Nephron (organoid): ENCODE measurements at regions not wholly inside any gene's neighbourhood (a gene's known extent, or its start where the extent isn't known, plus 50 kb on each side); places are given as distances from the start of the nearest gene placed in this dataset.
A peak's percentile ranks its signal among the peaks of the same experiment; 100 is the strongest.

Experiments
- H3K27ac Mint-ChIP-seq, 3 experiments: 2 replicates each; pipeline ENCODE4 v1.8.0; 2020; ENCODE audit warnings: mixed read lengths in 3 of 3, mild to moderate bottlenecking in 2 of 3, moderate library complexity in 1 of 3
- H3K27me3 Mint-ChIP-seq: 2 replicates; pipeline ENCODE4 v1.8.0; 2021; ENCODE audit warnings: low read depth, mild to moderate bottlenecking, moderate library complexity, mixed read lengths
- H3K36me3 Mint-ChIP-seq: 2 replicates; pipeline ENCODE4 v1.8.0; 2020; ENCODE audit warnings: low read depth, mixed read lengths
- H3K4me1 Mint-ChIP-seq: 2 replicates; pipeline ENCODE4 v1.8.0; 2020; ENCODE audit warnings: mixed read lengths
- H3K4me3 Mint-ChIP-seq, 3 experiments: 2 replicates each; pipeline ENCODE4 v1.8.0; 2020; ENCODE audit warnings: mild to moderate bottlenecking in 3 of 3, mixed read lengths in 3 of 3, moderate library complexity in 2 of 3
- H3K9me3 Mint-ChIP-seq: 2 replicates; pipeline ENCODE4 v1.8.0; 2020; ENCODE audit warnings: mixed read lengths
- TF ChIP-seq, protein P1 (sequence below), 3 experiments: fragments of 200-600 bp; sonication (generic); IDR thresholded peaks; one replicate each; pipeline ENCODE4 v1.5.0; 2021; ENCODE audit warnings: antibody characterized with exemption in 3 of 3; ENCODE audit not compliant: unreplicated experiment in 3 of 3

DNA sequence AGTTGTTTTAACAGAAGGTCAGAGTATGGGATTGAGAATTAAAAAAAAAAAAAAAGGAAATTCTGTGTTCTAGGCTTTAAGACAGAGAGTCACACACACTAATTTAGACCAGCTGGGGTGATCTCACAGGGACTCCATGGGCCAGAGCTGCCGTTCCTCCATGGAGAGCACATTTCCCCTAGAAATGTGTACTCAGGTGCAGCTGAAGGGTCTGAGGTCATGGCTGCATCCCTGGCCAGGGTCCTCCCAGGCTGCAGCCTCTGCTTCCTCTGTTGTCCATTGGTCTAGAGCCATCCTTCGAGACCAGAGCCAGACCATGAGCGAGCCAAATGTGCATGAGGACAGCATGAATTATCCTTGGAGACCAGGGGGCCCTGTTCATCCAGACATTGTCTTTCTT, 190.1 kb upstream of the TNP1 start:
- H3K27ac Mint-ChIP-seq = peak overlapping the region; percentile 21 to 68 (median 67)

DNA sequence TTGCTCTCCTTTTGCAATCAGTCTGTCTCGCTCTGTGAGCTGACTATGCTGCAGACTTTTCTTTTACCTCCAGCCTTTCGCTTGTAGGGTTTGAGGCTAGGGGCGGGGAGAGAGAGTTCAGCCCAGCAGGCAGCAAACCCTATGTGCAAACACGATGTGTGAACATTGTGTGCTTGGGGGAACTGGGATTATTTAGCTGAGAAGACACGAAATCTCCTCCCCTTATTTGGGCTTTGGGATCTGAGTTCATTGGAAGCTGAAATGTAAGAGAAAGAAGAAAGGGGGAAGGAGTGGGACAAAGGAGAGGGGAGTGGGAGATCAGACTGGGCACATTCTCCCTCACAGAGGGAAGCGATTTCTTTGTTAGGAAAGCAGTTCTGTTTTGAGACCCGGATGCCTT, 189.6 kb upstream of the TNP1 start:
- TF ChIP-seq, protein P1, sequence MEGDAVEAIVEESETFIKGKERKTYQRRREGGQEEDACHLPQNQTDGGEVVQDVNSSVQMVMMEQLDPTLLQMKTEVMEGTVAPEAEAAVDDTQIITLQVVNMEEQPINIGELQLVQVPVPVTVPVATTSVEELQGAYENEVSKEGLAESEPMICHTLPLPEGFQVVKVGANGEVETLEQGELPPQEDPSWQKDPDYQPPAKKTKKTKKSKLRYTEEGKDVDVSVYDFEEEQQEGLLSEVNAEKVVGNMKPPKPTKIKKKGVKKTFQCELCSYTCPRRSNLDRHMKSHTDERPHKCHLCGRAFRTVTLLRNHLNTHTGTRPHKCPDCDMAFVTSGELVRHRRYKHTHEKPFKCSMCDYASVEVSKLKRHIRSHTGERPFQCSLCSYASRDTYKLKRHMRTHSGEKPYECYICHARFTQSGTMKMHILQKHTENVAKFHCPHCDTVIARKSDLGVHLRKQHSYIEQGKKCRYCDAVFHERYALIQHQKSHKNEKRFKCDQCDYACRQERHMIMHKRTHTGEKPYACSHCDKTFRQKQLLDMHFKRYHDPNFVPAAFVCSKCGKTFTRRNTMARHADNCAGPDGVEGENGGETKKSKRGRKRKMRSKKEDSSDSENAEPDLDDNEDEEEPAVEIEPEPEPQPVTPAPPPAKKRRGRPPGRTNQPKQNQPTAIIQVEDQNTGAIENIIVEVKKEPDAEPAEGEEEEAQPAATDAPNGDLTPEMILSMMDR (IDR thresholded peaks at IDR 0.05; ENCODE audit: unreplicated experiment in 3 of 3) = no peak
- Mint-ChIP-seq H3K4me1 (peaks cover 84% of the 10 kb centered on the region), H3K9me3 (no peaks in the 10 kb centered on the region), H3K27me3 (no peaks in the 10 kb centered on the region), H3K36me3 (no peaks in the 10 kb centered on the region), H3K27ac (peak overlapping the region; percentile 21 to 68 (median 67)), H3K4me3 (no peak overlapping the region)

More for the DNA sequence above, 190.1 kb upstream of the TNP1 start:
- H3K27me3 Mint-ChIP-seq = no peaks in the 10 kb centered on the region
- no peaks in the 10 kb centered on the region for H3K36me3 Mint-ChIP-seq
- H3K4me3 Mint-ChIP-seq = no peak overlapping the region
- no peaks in the 10 kb centered on the region for H3K9me3 Mint-ChIP-seq
- H3K4me1 Mint-ChIP-seq = peaks cover 89% of the 10 kb centered on the region
- TF ChIP-seq, protein P1 (IDR thresholded peaks at IDR 0.05; ENCODE audit: unreplicated experiment in 3 of 3) = no peak

DNA sequence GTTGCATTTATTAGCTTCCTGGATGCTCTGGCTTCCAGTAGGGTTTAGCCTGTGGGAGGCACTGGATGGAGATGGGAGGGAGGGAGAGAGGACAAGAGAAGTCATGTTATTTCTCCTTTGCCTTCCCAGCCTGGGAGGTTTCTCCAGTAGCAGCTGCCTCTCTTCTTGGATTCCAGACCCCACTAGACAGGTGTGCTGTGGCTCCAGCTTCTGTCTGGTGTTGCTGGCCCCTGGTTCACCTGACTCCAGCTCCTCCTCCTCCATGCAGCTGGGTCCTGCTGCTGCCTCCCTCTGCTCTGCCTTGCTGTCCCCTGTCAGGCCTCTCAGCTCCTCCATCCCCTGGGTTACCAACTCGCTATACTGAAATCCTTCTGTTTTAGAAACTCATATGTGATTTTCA, 188.9 kb upstream of the TNP1 start:
- Mint-ChIP-seq H3K4me1 (peaks cover 77% of the 10 kb centered on the region), H3K27ac (peak overlapping the region; percentile 20 to 68 (median 67)), H3K36me3 (no peaks in the 10 kb centered on the region), H3K4me3 (no peak overlapping the region), H3K9me3 (no peaks in the 10 kb centered on the region), H3K27me3 (no peaks in the 10 kb centered on the region)
- TF ChIP-seq, protein P1 (IDR thresholded peaks at IDR 0.05; ENCODE audit: unreplicated experiment in 3 of 3) = no peak

DNA sequence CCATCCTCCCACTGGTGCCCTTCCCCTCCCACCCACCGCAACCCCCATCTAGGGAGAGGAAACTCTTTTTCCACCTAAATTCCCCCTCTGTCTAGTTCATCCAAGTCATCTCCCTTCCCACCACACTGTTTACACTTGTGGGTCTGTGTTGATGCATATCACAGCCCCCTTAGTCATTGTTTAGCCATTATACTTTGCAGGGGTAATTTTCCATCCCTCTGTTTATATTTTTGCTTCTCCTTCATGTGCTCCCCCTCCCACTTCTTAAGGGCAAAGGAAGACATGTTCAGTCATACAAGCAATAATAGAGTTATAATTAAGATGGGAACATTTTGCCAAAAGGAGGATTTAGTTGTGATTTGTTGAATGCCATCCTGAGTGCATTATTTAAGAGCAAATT, 187.8 kb upstream of the TNP1 start:
- TF ChIP-seq, protein P1 (IDR thresholded peaks at IDR 0.05; ENCODE audit: unreplicated experiment in 3 of 3) = no peak
- peaks cover 66% of the 10 kb centered on the region for H3K4me1 Mint-ChIP-seq
- peak overlapping the region; percentile 57 to 68 (median 67) for H3K27ac Mint-ChIP-seq
- no peak overlapping the region for H3K4me3 Mint-ChIP-seq
- H3K36me3 Mint-ChIP-seq = no peaks in the 10 kb centered on the region
- no peaks in the 10 kb centered on the region for H3K9me3 Mint-ChIP-seq
- H3K27me3 Mint-ChIP-seq = no peaks in the 10 kb centered on the region

DNA sequence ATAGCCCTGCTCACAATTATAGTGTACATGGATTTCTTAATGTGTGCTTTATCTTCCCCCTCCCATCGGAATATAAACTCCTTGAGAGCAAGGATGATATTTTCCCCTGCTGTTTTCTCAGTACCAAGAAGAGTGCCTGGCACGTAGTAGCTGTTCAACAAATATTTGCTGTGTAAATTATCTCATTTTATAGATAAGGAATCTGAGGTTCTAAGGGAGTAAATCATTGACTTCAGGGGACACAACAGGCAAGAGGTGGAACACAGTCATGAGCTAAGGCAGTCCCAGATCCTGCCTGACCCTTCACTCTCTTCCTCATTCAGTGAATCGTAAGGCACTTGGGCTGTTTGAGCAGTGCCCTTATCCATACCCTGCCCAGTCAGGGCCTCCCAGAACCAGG, 187.3 kb upstream of the TNP1 start:
- TF ChIP-seq, protein P1 (IDR thresholded peaks at IDR 0.05; ENCODE audit: unreplicated experiment in 3 of 3) = no peak
- Mint-ChIP-seq H3K4me1 (peaks cover 62% of the 10 kb centered on the region), H3K27ac (peak overlapping the region in 2 of 3 experiments; percentile 4 to 68), H3K9me3 (no peaks in the 10 kb centered on the region), H3K4me3 (no peak overlapping the region), H3K36me3 (no peaks in the 10 kb centered on the region), H3K27me3 (no peaks in the 10 kb centered on the region)

DNA sequence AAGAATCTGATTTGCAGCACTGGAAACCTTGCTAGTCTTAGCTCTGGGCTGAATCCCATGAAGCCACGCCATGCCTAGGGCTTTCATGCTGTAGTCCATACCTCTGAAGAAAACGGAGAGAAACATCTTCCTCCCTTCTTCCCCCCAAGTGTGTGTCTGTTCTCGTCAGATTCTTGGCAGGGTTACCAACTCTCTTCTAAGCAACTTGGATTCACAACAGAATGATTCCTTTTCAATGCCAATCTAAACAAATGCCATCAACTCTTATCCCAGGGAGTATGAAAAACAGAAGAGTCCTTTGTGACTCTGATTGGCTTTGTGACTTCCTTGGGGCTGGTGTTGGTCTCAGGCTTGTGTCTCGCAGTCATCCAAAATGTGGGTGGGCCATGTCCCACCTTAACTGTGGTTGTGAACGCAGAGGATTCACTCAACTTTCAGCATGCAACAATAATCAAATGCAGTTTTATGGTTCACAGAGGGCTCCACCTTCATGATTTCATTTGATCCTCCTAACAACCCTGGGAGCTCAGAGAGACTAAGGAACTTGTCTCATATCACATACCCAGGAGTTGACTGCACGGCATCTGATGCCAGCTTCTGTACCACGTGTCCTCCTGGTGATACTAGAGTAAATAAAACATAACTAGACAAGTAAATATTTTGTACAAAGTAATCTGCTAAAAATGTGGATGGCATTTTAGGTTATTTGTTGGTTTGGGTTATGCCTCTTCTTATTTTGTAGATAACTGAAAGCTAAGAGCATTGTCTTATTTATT, 186.0 kb upstream of the TNP1 start:
- TF ChIP-seq, protein P1 (IDR thresholded peaks at IDR 0.05; ENCODE audit: unreplicated experiment in 3 of 3) = no peak
- Mint-ChIP-seq H3K4me3 (no peak overlapping the region), H3K27ac (peak overlapping the region in 2 of 3 experiments; percentile 12 to 41), H3K9me3 (no peaks in the 10 kb centered on the region), H3K27me3 (no peaks in the 10 kb centered on the region), H3K36me3 (no peaks in the 10 kb centered on the region), H3K4me1 (peaks cover 49% of the 10 kb centered on the region)
